Vagina (tissue), 2 donors: ENCODE measurements at regions not wholly inside any gene's neighbourhood (a gene's known extent, or its start where the extent isn't known, plus 50 kb on each side); places are given as distances from the start of the nearest gene placed in this dataset.

Experiments
- POLR2A ChIP-seq, 2 donors: fragments of 450-650 bp; IDR thresholded peaks; one replicate each; pipeline ENCODE4 v1.6.1; 2017; ENCODE audit warnings: antibody characterized with exemption in 2 of 2, mild to moderate bottlenecking in 2 of 2, moderate library complexity in 2 of 2
- POLR2AphosphoS5 ChIP-seq, 2 donors: sonication (generic); formaldehyde crosslinking; IDR thresholded peaks; one replicate each; pipeline ENCODE4 v1.9.0; 2017; ENCODE audit warnings: antibody characterized with exemption in 2 of 2, mild to moderate bottlenecking in 2 of 2, low read depth in 1 of 2; ENCODE audit not compliant: insufficient read depth in 1 of 2
- TF ChIP-seq, protein P1 (sequence below), 3 experiments: fragments of 450-650 bp in 2 of 3; fragments of 200-600 bp in 1 of 3; sonication (generic) in 1 of 3; IDR thresholded peaks; one replicate each; pipeline ENCODE4 v1.5.1; 2017 to 2019; ENCODE audit warnings: antibody characterized with exemption in 3 of 3, mild to moderate bottlenecking in 2 of 3, moderate library complexity in 2 of 3

DNA sequence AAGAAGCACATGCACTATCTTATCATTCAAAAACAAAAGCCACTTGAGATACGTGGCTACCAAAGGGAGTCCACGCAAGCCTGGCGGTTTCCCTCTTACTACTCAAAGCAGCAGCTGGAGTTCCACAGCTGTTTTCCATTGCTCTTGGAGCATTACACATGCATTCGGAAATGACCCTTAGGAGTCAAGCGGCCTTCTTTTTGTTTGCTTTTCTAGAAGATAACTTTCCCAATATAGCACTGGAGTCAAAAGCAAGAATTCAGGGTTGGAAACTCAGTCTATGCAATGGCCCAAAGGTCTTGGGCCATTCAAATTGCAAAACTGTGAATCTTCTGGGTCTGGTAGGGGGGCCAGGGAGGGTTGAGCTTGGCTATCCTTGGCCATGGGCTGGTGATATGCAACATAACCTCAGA, 97.8 kb upstream of the MAF start:
- TF ChIP-seq, protein P1, sequence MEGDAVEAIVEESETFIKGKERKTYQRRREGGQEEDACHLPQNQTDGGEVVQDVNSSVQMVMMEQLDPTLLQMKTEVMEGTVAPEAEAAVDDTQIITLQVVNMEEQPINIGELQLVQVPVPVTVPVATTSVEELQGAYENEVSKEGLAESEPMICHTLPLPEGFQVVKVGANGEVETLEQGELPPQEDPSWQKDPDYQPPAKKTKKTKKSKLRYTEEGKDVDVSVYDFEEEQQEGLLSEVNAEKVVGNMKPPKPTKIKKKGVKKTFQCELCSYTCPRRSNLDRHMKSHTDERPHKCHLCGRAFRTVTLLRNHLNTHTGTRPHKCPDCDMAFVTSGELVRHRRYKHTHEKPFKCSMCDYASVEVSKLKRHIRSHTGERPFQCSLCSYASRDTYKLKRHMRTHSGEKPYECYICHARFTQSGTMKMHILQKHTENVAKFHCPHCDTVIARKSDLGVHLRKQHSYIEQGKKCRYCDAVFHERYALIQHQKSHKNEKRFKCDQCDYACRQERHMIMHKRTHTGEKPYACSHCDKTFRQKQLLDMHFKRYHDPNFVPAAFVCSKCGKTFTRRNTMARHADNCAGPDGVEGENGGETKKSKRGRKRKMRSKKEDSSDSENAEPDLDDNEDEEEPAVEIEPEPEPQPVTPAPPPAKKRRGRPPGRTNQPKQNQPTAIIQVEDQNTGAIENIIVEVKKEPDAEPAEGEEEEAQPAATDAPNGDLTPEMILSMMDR (IDR thresholded peaks at IDR 0.05) = no peak
- no peak for TF ChIP-seq POLR2A (IDR thresholded peaks at IDR 0.05)
- no peak for TF ChIP-seq POLR2AphosphoS5 (IDR thresholded peaks at IDR 0.05; ENCODE audit: insufficient read depth in 1 of 2, low read depth in 1 of 2)
